ENCODE measurements at regions not wholly inside any gene's neighbourhood (a gene's known extent, or its start where the extent isn't known, plus 50 kb on each side); places are given as distances from the start of the nearest gene placed in this dataset.

- no peaks in the 10 kb centered on the region for H3K27me3 ChIP-seq (ENCODE audit: low read depth, low read length)
- no peak overlapping the region for H3K27ac ChIP-seq (ENCODE audit: low read length)
- H3K4me1 ChIP-seq (ENCODE audit: control insufficient read depth in 1 of 2, insufficient read depth in 2 of 2, low read length in 2 of 2) = no peaks in the 10 kb centered on the region
- no peak overlapping the region for H3K4me3 ChIP-seq (ENCODE audit: low read depth in 1 of 2, low read length in 2 of 2)
- no peaks in the 10 kb centered on the region for H3K9me3 ChIP-seq (ENCODE audit: control insufficient read depth in 1 of 2, low read length in 2 of 2)
- no peaks in the 10 kb centered on the region for H3K36me3 ChIP-seq (ENCODE audit: control insufficient read depth in 1 of 2, insufficient read depth in 2 of 2, low read length in 2 of 2)
Measured at GRCh38 chr10:78394047-78394446, 360.4 kb downstream of the RPS24 start.

GRCh38 chr10:78395162-78395561, 361.5 kb downstream of the RPS24 start:
- Histone ChIP-seq H3K27me3 (ENCODE audit: low read depth, low read length) (no peaks in the 10 kb centered on the region), H3K4me3 (ENCODE audit: low read depth in 1 of 2, low read length in 2 of 2) (no peak overlapping the region), H3K36me3 (ENCODE audit: control insufficient read depth in 1 of 2, insufficient read depth in 2 of 2, low read length in 2 of 2) (no peaks in the 10 kb centered on the region), H3K27ac (ENCODE audit: low read length) (no peak overlapping the region), H3K9me3 (ENCODE audit: control insufficient read depth in 1 of 2, low read length in 2 of 2) (no peaks in the 10 kb centered on the region), H3K4me1 (ENCODE audit: control insufficient read depth in 1 of 2, insufficient read depth in 2 of 2, low read length in 2 of 2) (no peaks in the 10 kb centered on the region)

GRCh38 chr10:78396754-78397153, 363.1 kb downstream of the RPS24 start:
- Histone ChIP-seq H3K4me3 (ENCODE audit: low read depth in 1 of 2, low read length in 2 of 2) (no peak overlapping the region), H3K36me3 (ENCODE audit: control insufficient read depth in 1 of 2, insufficient read depth in 2 of 2, low read length in 2 of 2) (no peaks in the 10 kb centered on the region), H3K27me3 (ENCODE audit: low read depth, low read length) (no peaks in the 10 kb centered on the region), H3K4me1 (ENCODE audit: control insufficient read depth in 1 of 2, insufficient read depth in 2 of 2, low read length in 2 of 2) (peaks cover 0 to 5% of the 10 kb centered on the region in 2 donors), H3K9me3 (ENCODE audit: control insufficient read depth in 1 of 2, low read length in 2 of 2) (no peaks in the 10 kb centered on the region), H3K27ac (ENCODE audit: low read length) (no peak overlapping the region)

GRCh38 chr10:78397786-78398185, 364.1 kb downstream of the RPS24 start:
- Histone ChIP-seq H3K4me1 (ENCODE audit: control insufficient read depth in 1 of 2, insufficient read depth in 2 of 2, low read length in 2 of 2) (peaks cover 0 to 9% of the 10 kb centered on the region in 2 donors), H3K27ac (ENCODE audit: low read length) (no peak overlapping the region), H3K36me3 (ENCODE audit: control insufficient read depth in 1 of 2, insufficient read depth in 2 of 2, low read length in 2 of 2) (no peaks in the 10 kb centered on the region), H3K27me3 (ENCODE audit: low read depth, low read length) (no peaks in the 10 kb centered on the region), H3K4me3 (ENCODE audit: low read depth in 1 of 2, low read length in 2 of 2) (no peak overlapping the region), H3K9me3 (ENCODE audit: control insufficient read depth in 1 of 2, low read length in 2 of 2) (no peaks in the 10 kb centered on the region)

GRCh38 chr10:78398382-78398781, 364.7 kb downstream of the RPS24 start:
- Histone ChIP-seq H3K27me3 (ENCODE audit: low read depth, low read length) (no peaks in the 10 kb centered on the region), H3K9me3 (ENCODE audit: control insufficient read depth in 1 of 2, low read length in 2 of 2) (no peaks in the 10 kb centered on the region), H3K27ac (ENCODE audit: low read length) (no peak overlapping the region), H3K4me1 (ENCODE audit: control insufficient read depth in 1 of 2, insufficient read depth in 2 of 2, low read length in 2 of 2) (peaks cover 0 to 9% of the 10 kb centered on the region in 2 donors), H3K4me3 (ENCODE audit: low read depth in 1 of 2, low read length in 2 of 2) (no peak overlapping the region), H3K36me3 (ENCODE audit: control insufficient read depth in 1 of 2, insufficient read depth in 2 of 2, low read length in 2 of 2) (no peaks in the 10 kb centered on the region)

DNA sequence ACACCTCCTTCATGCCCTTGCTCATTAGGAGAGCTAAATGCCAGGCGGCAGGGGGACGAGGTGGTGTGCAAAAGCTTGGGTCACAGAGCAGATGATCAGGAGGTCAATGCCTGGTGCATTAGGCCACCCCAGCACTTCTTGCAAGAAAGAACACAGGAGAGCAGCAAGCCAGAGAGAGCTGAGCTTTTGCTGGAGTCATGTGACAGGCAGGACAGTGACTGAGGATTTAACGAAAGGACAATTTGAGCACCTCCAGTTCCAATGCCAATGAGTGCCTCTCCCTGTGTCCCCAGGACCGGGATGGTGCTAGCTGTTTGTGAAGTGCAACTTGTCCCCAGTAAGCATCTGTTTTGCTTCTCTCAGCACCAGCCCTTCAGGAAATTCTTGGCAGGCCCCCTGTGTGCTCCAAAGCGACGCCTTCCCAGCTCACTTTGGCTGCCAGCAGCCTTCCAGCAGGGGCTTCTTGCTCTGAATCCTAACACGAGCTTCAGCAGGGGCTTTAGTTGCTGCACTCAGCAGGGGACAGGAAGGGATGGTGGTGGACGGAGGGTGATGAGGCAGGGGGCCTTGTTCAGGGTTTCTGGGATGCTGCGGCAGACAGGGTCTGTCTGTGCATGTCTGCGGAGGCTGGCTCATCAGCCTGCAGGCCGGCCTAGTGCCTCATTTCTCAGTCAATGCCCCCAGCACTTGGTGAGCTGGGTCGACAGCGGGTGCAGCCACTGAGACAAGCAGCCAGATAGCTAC, 368.1 kb downstream of the RPS24 start:
- no peaks in the 10 kb centered on the region for H3K27me3 ChIP-seq (ENCODE audit: low read depth, low read length)
- no peaks in the 10 kb centered on the region for H3K36me3 ChIP-seq (ENCODE audit: control insufficient read depth in 1 of 2, insufficient read depth in 2 of 2, low read length in 2 of 2)
- H3K4me3 ChIP-seq (ENCODE audit: low read depth in 1 of 2, low read length in 2 of 2) = no peak overlapping the region
- H3K4me1 ChIP-seq (ENCODE audit: control insufficient read depth in 1 of 2, insufficient read depth in 2 of 2, low read length in 2 of 2) = peaks cover 3 to 17% of the 10 kb centered on the region in 2 donors
- H3K9me3 ChIP-seq (ENCODE audit: control insufficient read depth in 1 of 2, low read length in 2 of 2) = no peaks in the 10 kb centered on the region
- no peak overlapping the region for H3K27ac ChIP-seq (ENCODE audit: low read length)

DNA sequence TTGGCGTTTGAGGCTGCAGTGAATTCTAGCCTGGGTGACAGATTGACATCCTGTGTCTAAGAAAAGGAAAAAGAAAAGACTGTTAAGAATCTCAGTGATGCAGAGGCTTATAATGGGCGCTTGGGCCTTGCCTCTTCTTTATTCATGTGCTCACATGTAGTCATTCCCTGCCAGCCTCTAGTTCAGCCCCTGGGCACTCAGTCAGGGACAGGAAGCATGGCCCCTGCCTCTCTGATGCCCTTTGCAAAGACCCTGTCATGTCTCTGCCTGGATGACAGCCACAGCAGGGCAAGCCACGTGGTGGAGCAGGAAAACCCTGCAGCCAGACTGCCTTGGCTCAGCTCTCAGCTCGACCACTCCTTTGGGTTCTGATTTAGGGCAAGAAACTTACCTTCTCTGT, 368.9 kb downstream of the RPS24 start:
- Histone ChIP-seq H3K4me1 (ENCODE audit: control insufficient read depth in 1 of 2, insufficient read depth in 2 of 2, low read length in 2 of 2) (peaks cover 7 to 25% of the 10 kb centered on the region in 2 donors), H3K27ac (ENCODE audit: low read length) (no peak overlapping the region)

GRCh38 chr10:78403781-78404180, 370.1 kb downstream of the RPS24 start:
- no peaks in the 10 kb centered on the region for H3K27me3 ChIP-seq (ENCODE audit: low read depth, low read length)
- H3K4me1 ChIP-seq (ENCODE audit: control insufficient read depth in 1 of 2, insufficient read depth in 2 of 2, low read length in 2 of 2) = peaks cover 13 to 32% of the 10 kb centered on the region in 2 donors
- H3K27ac ChIP-seq (ENCODE audit: low read length) = no peak overlapping the region
- no peaks in the 10 kb centered on the region for H3K9me3 ChIP-seq (ENCODE audit: control insufficient read depth in 1 of 2, low read length in 2 of 2)
- no peak overlapping the region for H3K4me3 ChIP-seq (ENCODE audit: low read depth in 1 of 2, low read length in 2 of 2)
- no peaks in the 10 kb centered on the region for H3K36me3 ChIP-seq (ENCODE audit: control insufficient read depth in 1 of 2, insufficient read depth in 2 of 2, low read length in 2 of 2)

More for the DNA sequence above, 368.9 kb downstream of the RPS24 start:
- H3K36me3 ChIP-seq (ENCODE audit: control insufficient read depth in 1 of 2, insufficient read depth in 2 of 2, low read length in 2 of 2) = no peaks in the 10 kb centered on the region
- H3K27me3 ChIP-seq (ENCODE audit: low read depth, low read length) = no peaks in the 10 kb centered on the region
- H3K4me3 ChIP-seq (ENCODE audit: low read depth in 1 of 2, low read length in 2 of 2) = no peak overlapping the region
- no peaks in the 10 kb centered on the region for H3K9me3 ChIP-seq (ENCODE audit: control insufficient read depth in 1 of 2, low read length in 2 of 2)

DNA sequence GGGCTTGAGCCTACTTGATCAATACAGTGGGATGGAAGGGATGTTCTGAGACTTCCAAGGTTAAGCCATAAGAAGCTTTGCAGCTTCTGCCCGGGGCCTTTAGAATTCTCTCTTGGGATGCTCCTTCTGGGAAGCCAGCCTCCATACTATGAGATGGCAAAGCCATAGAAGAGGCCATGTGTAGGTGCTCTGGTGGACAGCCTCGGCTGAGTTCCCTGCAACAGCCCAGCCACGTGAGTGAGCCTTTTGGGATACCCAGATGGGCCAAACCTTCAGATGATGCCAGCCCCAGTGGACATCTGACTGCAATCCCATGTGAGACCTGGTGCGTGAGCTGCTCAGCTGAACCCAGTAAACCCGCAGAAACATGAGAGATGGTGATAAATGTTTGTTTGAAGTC, 370.6 kb downstream of the RPS24 start:
- no peak overlapping the region for H3K4me3 ChIP-seq (ENCODE audit: low read depth in 1 of 2, low read length in 2 of 2)
- no peak overlapping the region for H3K27ac ChIP-seq (ENCODE audit: low read length)
- peaks cover 13 to 33% of the 10 kb centered on the region in 2 donors for H3K4me1 ChIP-seq (ENCODE audit: control insufficient read depth in 1 of 2, insufficient read depth in 2 of 2, low read length in 2 of 2)
- H3K9me3 ChIP-seq (ENCODE audit: control insufficient read depth in 1 of 2, low read length in 2 of 2) = no peaks in the 10 kb centered on the region
- no peaks in the 10 kb centered on the region for H3K27me3 ChIP-seq (ENCODE audit: low read depth, low read length)
- H3K36me3 ChIP-seq (ENCODE audit: control insufficient read depth in 1 of 2, insufficient read depth in 2 of 2, low read length in 2 of 2) = no peaks in the 10 kb centered on the region

DNA sequence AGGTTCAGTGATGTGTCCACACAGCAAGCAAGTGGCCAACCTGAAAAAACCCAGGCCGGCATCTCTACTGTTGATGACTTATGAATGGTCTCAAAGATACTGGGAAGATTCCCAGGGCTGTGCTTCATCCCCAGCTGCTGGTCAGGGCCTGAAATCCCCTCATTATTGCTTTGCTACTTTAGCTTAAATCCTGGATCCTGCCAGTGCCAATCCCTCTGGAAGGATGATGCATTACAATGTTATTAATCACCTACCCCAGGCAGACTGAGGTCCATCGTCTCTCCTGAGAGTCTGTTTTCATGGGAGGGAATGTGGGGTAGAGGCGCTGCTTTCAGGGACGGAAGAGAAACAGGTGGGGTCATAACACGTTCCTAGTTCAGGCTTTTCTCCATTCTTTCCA, 371.6 kb downstream of the RPS24 start:
- Histone ChIP-seq H3K9me3 (ENCODE audit: control insufficient read depth in 1 of 2, low read length in 2 of 2) (no peaks in the 10 kb centered on the region), H3K4me3 (ENCODE audit: low read depth in 1 of 2, low read length in 2 of 2) (no peak overlapping the region), H3K36me3 (ENCODE audit: control insufficient read depth in 1 of 2, insufficient read depth in 2 of 2, low read length in 2 of 2) (no peaks in the 10 kb centered on the region), H3K27ac (ENCODE audit: low read length) (no peak overlapping the region), H3K4me1 (ENCODE audit: control insufficient read depth in 1 of 2, insufficient read depth in 2 of 2, low read length in 2 of 2) (peaks cover 13 to 33% of the 10 kb centered on the region in 2 donors), H3K27me3 (ENCODE audit: low read depth, low read length) (no peaks in the 10 kb centered on the region)

DNA sequence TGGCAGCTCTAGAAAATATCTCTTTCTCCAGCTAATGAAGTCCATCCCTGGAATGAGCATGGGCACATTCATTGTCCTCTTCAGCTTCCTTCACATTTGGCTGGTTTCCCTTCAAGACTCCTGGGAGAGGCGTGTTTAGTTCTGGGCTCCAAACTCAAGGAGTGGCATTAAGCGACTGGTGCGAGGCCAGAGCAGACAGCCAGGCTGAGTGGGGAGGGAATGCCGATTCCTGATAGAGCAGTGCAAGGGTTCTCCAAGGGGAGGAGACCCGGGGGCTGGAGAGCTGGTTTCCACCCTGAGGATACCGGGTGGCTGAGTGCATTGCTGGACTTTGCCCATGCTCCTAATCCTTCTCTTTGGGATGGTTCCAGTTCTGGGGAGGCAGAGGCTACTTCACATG, 372.1 kb downstream of the RPS24 start:
- no peak overlapping the region for H3K27ac ChIP-seq (ENCODE audit: low read length)
- no peaks in the 10 kb centered on the region for H3K9me3 ChIP-seq (ENCODE audit: control insufficient read depth in 1 of 2, low read length in 2 of 2)
- H3K4me1 ChIP-seq (ENCODE audit: control insufficient read depth in 1 of 2, insufficient read depth in 2 of 2, low read length in 2 of 2) = peaks cover 13 to 33% of the 10 kb centered on the region in 2 donors
- no peaks in the 10 kb centered on the region for H3K27me3 ChIP-seq (ENCODE audit: low read depth, low read length)
- no peak overlapping the region for H3K4me3 ChIP-seq (ENCODE audit: low read depth in 1 of 2, low read length in 2 of 2)
- no peaks in the 10 kb centered on the region for H3K36me3 ChIP-seq (ENCODE audit: control insufficient read depth in 1 of 2, insufficient read depth in 2 of 2, low read length in 2 of 2)

DNA sequence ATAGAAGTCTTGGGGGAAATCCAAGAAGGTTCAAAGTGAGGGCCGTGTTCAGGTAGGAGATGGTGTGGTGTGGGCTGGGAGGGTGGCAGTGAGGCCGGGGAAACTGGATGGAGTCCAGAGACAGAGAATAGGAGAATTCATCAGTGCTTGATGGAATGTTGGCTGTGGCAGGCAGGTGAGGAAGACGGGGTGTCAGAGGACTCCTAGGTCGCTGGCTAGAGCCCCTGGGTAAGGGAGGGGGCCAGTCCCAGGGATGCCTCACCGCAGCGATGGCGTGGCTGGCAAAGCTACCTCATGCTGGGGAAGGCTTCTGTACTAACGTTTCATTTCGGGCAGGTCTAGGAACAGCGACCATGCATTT, 373.0 kb downstream of the RPS24 start:
- Histone ChIP-seq H3K27me3 (ENCODE audit: low read depth, low read length) (no peaks in the 10 kb centered on the region), H3K4me3 (ENCODE audit: low read depth in 1 of 2, low read length in 2 of 2) (peak overlapping the region; percentile 38 to 44), H3K9me3 (ENCODE audit: control insufficient read depth in 1 of 2, low read length in 2 of 2) (no peaks in the 10 kb centered on the region), H3K27ac (ENCODE audit: low read length) (no peak overlapping the region), H3K36me3 (ENCODE audit: control insufficient read depth in 1 of 2, insufficient read depth in 2 of 2, low read length in 2 of 2) (no peaks in the 10 kb centered on the region), H3K4me1 (ENCODE audit: control insufficient read depth in 1 of 2, insufficient read depth in 2 of 2, low read length in 2 of 2) (peaks cover 13 to 29% of the 10 kb centered on the region in 2 donors)

Data from muscle layer of duodenum (tissue), 2 donors.